ENCODE measurements at regions not wholly inside any gene's neighbourhood (a gene's known extent, or its start where the extent isn't known, plus 50 kb on each side); places are given as distances from the start of the nearest gene placed in this dataset.

- Histone ChIP-seq H3K9me3 (ENCODE audit: insufficient read depth in 2 of 2, low read depth in 1 of 2, low read length in 1 of 2) (no peaks in the 10 kb centered on the region), H3K4ac (replicated peaks; ENCODE audit: insufficient read length, low read depth, low read length) (no peak overlapping the region), H3K14ac (ENCODE audit: insufficient read length) (no peak overlapping the region), H4K91ac (replicated peaks; ENCODE audit: insufficient read length, low read length) (no peak overlapping the region), H4K5ac (ENCODE audit: insufficient read length, low read depth, low read length) (no peak overlapping the region), H3K27ac (ENCODE audit: low read depth, low read length) (no peak overlapping the region), H3K79me2 (ENCODE audit: control insufficient read depth in 1 of 2, insufficient read depth in 2 of 2, low read length in 2 of 2) (no peaks in the 10 kb centered on the region), H2BK12ac (ENCODE audit: low read depth, low read length) (no peak overlapping the region), H3K27me3 (replicated peaks in 1 of 4; ENCODE audit: control insufficient read depth in 3 of 4, extremely low read depth in 1 of 4, insufficient read depth in 3 of 4, low read length in 3 of 4) (no peaks in the 10 kb centered on the region), H3K4me1 (replicated peaks in 1 of 4; ENCODE audit: control insufficient read depth in 3 of 4, insufficient read depth in 4 of 4, low read length in 3 of 4) (no peaks in the 10 kb centered on the region), H2AFZ (ENCODE audit: low read length) (no peak overlapping the region), H2BK120ac (replicated peaks; ENCODE audit: low read depth, low read length) (no peak overlapping the region), H2BK5ac (ENCODE audit: low read depth, low read length) (no peak overlapping the region), H2BK15ac (ENCODE audit: low read length) (no peak overlapping the region), H4K20me1 (replicated peaks in 1 of 2; ENCODE audit: control insufficient read depth in 1 of 2, insufficient read depth in 2 of 2, low read length in 2 of 2) (no peaks in the 10 kb centered on the region), H3K4me2 (ENCODE audit: insufficient read depth in 1 of 2, low read depth in 2 of 2, low read length in 2 of 2) (no peak overlapping the region), H3K23ac (ENCODE audit: insufficient read length) (no peak overlapping the region), H3K23me2 (ENCODE audit: low read depth, low read length) (no peaks in the 10 kb centered on the region), H3K18ac (ENCODE audit: extremely low read depth, low read length) (no peak overlapping the region), H2BK20ac (ENCODE audit: low read length) (no peak overlapping the region), H3K36me3 (ENCODE audit: control insufficient read depth in 2 of 4, insufficient read depth in 4 of 4, low read length in 3 of 4) (no peaks in the 10 kb centered on the region), H3K4me3 (ENCODE audit: extremely low read depth in 1 of 4, insufficient read depth in 2 of 4, low read depth in 3 of 4, low read length in 4 of 4) (no peak overlapping the region), H2AK5ac (ENCODE audit: low read depth, low read length) (no peak overlapping the region), H3K79me1 (ENCODE audit: low read depth, low read length) (no peaks in the 10 kb centered on the region), H3K9ac (replicated peaks in 1 of 4; ENCODE audit: extremely low read depth in 1 of 4, low read depth in 3 of 4, low read length in 3 of 4) (no peak overlapping the region), H3K56ac (replicated peaks; ENCODE audit: insufficient read length, low read depth, low read length) (no peak overlapping the region), H4K8ac (ENCODE audit: extremely low read depth, insufficient read depth, low read length) (no peak overlapping the region)
- ChIA-PET CTCF (ENCODE audit: partially characterized antibody) (no interaction called here), POLR2A (ENCODE audit: partially characterized antibody) (no interaction called here)
- FAIRE-seq (no peak), DNase-seq (ENCODE audit: low read depth in 1 of 2, low spot score in 2 of 2) (no peak)
- 97% methylated on average over 7 of the region's 7 CpGs; no CpG with 5 or more reads in 1 of the 2 experiments for WGBS, 2 experiments (ENCODE audit: extremely low coverage in 1 of 2, insufficient coverage in 1 of 2, insufficient read length in 1 of 2, insufficient replicate concordance in 2 of 2, low coverage in 1 of 2, low lambda C conversion rate in 2 of 2, missing lambda C conversion rate in 1 of 2)
- no peak for TF ChIP-seq SRF (IDR thresholded peaks at IDR 0.05; ENCODE audit: low read depth, low read length)
- TF ChIP-seq SAP30 (IDR thresholded peaks at IDR 0.05; ENCODE audit: insufficient read depth, insufficient replicate concordance, low read length), result no peak
- no peak for TF ChIP-seq SUZ12 (IDR thresholded peaks at IDR 0.05; ENCODE audit: low read length)
- TF ChIP-seq, protein P1, sequence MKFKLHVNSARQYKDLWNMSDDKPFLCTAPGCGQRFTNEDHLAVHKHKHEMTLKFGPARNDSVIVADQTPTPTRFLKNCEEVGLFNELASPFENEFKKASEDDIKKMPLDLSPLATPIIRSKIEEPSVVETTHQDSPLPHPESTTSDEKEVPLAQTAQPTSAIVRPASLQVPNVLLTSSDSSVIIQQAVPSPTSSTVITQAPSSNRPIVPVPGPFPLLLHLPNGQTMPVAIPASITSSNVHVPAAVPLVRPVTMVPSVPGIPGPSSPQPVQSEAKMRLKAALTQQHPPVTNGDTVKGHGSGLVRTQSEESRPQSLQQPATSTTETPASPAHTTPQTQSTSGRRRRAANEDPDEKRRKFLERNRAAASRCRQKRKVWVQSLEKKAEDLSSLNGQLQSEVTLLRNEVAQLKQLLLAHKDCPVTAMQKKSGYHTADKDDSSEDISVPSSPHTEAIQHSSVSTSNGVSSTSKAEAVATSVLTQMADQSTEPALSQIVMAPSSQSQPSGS (IDR thresholded peaks at IDR 0.05; ENCODE audit: low read length), result no peak
- no peak for TF ChIP-seq POLR2A (IDR thresholded peaks at IDR 0.05; ENCODE audit: control extremely low read depth in 1 of 2, low read depth in 2 of 2, low read length in 2 of 2)
- TF ChIP-seq FOSL1 (IDR thresholded peaks at IDR 0.05; ENCODE audit: insufficient read depth, low read depth, low read length), result no peak
- TF ChIP-seq EP300 (IDR thresholded peaks at IDR 0.05; ENCODE audit: borderline replicate concordance in 1 of 2, low read depth in 2 of 2, low read length in 2 of 2), result no peak
These were observed 1009.7 kb upstream of the CDH6 start for GRCh38 chr5:30183795-30184194.

All from H1 (cell line).